ENCODE measurements at regions not wholly inside any gene's neighbourhood (a gene's known extent, or its start where the extent isn't known, plus 50 kb on each side); places are given as distances from the start of the nearest gene placed in this dataset.

- no peak for TF ChIP-seq EP300 (IDR thresholded peaks at IDR 0.05; ENCODE audit: borderline replicate concordance in 1 of 2, low read depth in 1 of 2, low read length in 1 of 2)
- no peak for TF ChIP-seq POLR2AphosphoS5 (IDR thresholded peaks at IDR 0.05; ENCODE audit: low read depth, low read length)
- TF ChIP-seq USF1 (IDR thresholded peaks at IDR 0.05; ENCODE audit: borderline replicate concordance, low read depth), result no peak
- TF ChIP-seq CTCF (IDR thresholded peaks at IDR 0.05), result no peak
- no peak for TF ChIP-seq RCOR1 (IDR thresholded peaks at IDR 0.05; ENCODE audit: low read length)
- TF ChIP-seq SIN3A (IDR thresholded peaks at IDR 0.05; ENCODE audit: borderline replicate concordance, low read depth, low read length), result no peak
- no peak for TF ChIP-seq IRF3 (IDR thresholded peaks at IDR 0.05; ENCODE audit: low read depth, low read length)
- TF ChIP-seq MAX (IDR thresholded peaks at IDR 0.05; ENCODE audit: low read depth), result no peak
- no peak for TF ChIP-seq RAD21 (IDR thresholded peaks at IDR 0.05; ENCODE audit: low read length)
- no peak for TF ChIP-seq PBX3 (IDR thresholded peaks at IDR 0.05)
- no peak for TF ChIP-seq TAF1 (IDR thresholded peaks at IDR 0.05; ENCODE audit: borderline replicate concordance, low read depth, low read length)
- no peak for TF ChIP-seq SMC3 (IDR thresholded peaks at IDR 0.05; ENCODE audit: low read depth, low read length)
- TF ChIP-seq TCF12 (IDR thresholded peaks at IDR 0.05), result no peak
- TF ChIP-seq ZBTB33 (IDR thresholded peaks at IDR 0.05; ENCODE audit: borderline replicate concordance, low read depth), result no peak
Observed at GRCh38 chr13:26502826-26503225, 54.7 kb upstream of the WASF3 start.

All from SK-N-SH (cell line).